ENCODE measurements at regions not wholly inside any gene's neighbourhood (a gene's known extent, or its start where the extent isn't known, plus 50 kb on each side); places are given as distances from the start of the nearest gene placed in this dataset.
A peak's percentile ranks its signal among the peaks of the same experiment; 100 is the strongest.

DNA sequence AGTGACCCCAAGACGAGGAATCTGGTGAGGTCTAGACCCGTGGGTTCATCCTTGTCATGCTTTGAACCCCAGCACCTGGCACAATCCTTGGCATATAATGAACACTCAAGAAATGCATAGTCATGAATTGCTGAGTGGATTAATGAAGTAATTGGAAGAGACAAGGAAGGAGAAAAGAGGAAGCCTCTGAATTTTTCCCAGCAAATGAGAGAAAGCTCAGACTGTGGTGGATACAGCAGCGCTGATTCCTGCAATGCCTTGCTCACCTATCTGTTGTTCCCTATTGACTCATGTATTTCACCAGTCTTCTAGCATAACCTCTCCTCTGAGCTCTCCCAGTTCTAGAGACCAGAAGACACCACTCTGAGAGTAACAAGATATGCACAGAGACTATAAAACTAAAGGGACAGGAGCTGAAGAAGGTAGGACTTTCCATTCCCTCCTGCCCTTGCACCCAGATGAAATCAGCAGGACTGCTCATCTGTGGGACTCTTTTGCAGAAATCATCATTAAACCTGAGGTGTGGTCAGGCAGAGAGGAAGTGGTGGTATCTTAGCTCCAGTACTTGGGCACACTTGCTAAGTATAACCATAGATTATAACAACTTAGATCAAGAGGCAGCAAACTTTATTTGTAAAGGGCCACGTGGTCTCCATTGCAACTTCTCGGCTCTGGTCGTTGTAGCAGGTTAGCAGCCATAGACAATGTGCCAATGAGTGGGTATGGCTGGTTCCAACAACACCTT, 102.8 kb downstream of the MAF start:
- no peak for DNase-seq

DNA sequence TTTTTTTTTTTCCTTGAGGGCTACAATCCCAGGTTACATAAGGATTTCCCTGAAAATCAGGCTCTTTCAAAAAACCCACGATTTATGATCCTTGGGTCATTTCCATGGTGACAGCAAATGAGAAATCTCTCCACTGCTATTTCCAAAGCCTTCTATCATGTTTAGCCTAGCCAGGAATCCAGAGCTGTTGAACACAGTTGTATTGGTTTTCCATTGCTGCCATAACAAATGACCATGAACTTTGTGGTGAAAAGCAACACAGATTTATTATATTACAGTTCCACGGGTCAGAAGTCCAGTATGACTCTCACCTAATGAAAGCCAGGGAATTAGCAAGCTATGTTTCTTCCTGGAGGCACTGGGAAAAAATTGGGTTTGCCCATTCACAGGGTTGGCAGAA, 106.6 kb downstream of the MAF start:
- no peak for DNase-seq

DNA sequence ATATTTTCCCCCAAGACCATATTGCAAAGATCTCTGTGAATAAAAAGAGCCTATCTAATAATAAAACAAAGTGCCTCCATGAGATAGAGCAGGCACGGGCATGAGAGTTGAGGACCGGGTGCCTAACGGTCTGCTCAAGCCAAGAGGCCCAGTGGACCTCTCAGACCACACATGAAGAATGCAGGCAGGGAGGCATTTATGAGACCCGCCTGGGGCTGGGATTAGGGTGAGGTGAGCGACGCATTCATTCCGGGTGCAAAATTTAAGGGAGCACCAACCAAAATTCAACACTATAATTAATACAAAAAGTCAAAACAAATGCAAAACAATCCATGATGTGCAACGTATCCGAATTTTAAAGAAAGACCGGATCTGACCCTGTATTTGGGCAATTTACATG, 108.5 kb downstream of the MAF start:
- no peak for DNase-seq

DNA sequence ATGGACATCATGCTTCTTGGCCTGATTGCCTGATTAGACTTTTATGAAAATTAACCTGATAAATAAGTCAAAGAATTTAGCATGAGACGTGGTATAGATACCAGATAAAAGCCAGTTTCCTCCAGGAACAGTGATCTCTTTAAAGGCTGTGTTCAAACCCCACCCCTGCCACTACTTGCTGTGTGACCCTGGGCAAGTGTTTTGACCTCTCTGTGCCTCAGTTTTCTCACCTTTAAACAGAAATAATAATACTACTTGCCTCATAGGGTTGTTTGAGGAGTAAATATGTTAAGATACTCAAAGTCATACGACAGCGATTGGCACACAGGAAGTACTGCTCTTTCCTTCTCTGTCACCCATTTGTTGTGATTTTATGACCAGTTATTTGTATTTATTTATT, 115.5 kb downstream of the MAF start:
- no peak for DNase-seq

DNA sequence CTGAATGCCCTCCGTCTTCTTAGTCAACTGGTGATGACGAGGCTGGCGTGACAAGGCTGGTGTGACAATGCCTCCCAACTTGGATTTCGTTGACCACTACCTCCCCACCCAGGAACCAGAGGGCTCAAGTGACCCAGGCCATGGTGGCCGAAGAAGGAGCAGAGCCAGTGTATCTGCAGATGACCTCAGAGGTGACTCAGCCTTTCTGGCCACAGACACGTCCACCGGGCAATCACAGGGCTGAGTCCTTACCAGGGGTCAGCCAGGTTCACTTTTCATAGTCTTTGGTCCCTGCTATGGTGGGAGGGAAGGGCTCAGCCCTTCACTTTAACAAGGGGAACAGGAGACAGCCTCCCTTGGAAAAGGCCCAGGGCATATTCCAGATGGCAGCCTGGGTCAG, 116.3 kb downstream of the MAF start:
- DNase-seq: no peak

DNA sequence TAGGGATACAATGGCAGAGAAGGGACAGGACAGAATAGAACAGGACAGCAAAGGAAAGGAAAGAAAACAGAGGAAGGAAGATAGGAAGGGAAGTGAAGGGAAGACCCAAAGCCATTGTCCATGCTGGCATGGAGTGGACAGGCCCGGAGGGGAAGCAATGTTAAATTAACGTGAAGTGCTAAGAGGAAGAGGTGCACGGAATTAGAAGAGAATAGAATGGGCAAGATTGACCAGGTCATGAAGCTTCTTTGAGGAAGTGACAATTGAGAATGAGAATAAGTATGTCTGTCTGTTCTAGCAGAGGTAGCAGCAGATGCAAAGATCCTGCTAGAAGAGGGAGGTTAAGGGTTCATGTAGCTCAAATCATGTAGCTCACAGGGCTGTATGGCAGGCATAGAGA, 117.2 kb downstream of the MAF start:
- DNase-seq: no peak

DNA sequence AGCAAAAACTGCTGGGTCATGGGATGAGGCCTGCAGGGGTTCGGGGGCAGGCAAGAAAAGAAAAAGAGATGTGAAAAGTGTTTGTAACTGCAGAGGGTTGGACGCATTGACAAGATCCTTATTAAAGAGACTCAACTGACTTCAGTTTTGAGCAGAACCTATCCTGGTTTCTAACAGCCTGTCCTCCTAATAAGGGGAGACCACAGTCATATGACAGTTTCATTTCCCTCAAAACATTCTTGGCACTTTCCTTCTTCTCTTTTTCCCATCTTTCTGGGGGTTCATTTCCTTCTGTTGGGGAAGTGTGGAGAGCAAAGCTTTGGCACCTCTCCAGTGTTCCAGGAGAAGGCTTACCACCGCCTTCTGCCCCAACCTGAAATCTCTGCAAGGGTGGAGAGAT, 118.5 kb downstream of the MAF start:
- peak in 2 of 3 donors; percentile 10 to 49 for DNase-seq

DNA sequence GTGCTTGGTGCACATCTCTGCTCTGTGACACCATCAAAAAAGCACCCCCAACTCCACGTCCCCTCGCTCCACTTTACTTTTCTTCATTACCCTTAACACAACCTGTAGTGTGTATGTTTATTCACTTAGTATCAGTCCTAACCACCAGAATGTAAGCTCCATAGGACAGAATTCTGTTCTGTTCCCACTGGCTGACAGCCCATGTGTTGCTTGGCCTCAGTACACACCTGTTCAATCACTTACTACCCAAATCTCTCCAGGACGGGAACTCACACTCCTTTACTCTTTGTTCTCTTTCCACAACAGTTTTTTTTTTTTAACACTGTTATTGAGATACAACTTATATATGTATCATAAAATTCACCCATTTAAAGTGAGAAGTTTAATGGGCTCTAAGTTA, 119.6 kb downstream of the MAF start:
- peak in 1 of 3 donors; percentile 32 for DNase-seq

DNA sequence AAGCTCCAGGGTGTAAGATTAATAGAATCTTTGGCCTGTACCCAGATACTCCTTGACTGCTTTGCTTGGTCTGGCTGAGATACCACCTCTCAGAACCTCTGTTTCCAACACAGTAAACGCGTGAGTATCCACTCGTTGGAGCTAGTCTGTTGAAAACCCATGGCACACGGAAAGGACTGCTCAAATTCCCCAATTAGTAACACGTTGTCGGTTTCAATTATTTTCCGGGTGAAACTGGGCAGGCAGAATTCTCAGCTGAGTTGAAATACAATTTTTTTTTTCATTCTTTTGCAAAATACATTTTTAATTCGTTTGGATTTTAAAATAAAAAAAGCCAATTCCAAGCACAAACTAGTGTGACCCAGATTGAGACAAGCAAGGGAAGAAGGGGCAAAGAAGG, 120.5 kb downstream of the MAF start:
- no peak for DNase-seq

DNA sequence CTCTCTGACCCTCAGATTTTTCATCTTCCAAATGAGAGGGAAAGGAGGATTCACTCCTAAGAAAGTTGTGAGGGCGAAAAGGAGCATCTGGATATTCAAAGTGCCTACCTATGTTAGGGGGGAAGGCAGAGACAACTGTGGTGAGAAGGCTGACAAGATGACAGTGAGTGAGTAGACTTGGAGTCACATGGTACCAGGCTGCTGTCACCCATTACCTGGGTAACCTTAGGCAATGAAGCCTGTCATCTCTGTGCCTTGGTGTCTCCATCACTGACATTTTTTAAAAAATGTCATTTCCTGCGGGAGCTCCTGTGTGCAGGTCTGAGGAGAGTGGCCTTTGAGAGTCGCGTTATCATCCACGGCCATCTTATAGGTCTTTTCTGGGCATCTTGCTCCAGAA, 124.0 kb downstream of the MAF start:
- DNase-seq: no peak

DNA sequence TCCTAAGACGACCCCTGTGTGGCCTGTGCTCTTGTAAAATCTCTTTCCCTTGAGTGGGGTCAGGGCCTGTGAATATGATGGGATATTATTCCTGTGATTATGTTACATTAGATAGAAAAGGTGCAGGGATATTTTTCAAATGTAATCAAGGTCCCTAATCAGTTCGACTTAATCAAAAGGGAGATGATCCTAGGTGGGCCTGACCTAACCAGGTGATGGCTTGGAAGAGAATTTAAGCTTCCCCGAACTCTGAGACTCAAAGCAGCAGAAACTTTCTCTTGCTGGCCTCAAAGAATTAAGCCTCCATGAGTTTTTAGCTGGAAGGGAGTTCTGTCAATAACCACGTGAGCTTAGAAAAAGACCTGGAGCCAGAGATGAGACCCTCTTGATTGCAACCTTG, 124.7 kb downstream of the MAF start:
- DNase-seq: no peak

DNA sequence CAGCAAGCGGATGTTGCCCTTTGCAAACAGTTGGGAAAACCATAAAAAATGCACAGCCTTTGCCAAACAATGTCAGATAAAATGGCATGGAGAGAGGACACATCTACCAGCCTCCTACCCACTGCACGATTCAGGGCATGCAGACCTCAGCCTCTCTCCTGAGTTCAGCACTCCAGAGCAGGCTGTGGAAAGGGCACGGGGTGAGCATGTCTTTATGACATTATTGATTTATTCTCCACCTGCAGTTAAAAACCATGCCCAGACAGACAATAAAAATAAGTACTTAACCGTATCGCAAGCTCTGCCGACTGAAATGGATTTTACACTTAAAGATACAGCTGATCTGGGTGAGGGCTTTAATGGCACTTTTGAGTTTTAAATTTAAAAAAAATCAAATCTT, 127.1 kb downstream of the MAF start:
- no peak for DNase-seq

DNA sequence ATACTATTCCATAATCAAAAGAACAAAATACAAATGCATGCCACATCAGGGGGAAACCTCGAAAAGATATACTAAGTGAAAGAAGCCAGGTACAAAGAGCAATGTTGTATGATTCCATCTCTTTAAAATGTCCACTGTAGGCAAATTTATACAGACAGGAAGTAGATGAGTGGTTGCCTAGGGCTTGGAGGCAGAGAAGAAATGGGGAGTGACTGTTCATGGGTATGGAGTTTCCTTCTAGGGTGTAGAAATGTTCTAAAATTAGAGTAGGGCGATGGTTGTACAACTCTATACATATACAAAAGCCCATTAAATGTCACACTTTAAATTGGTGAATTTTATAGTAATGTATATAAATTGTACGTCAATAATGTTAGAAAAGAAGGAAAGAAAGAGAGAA, 128.1 kb downstream of the MAF start:
- no peak for DNase-seq

DNA sequence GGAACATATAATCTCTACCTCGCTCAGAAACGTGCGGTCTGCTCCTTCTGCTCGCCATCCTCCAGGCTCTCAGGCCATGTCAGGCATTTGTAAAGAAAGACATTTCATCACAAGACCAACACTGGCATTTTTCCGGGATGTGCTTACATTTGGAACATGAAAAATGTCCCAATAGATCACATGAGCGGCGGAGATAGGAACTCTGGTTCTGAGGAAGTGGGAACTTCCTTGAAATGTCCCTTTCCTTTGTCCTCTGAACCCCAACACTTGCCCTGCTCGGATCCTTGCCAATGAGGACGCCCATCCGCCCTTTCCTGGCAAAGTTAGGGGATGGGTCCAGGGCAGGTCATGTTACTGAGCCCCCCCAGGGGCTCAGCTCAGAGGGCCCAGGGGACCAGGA, 130.5 kb downstream of the MAF start:
- peak in 1 of 3 donors; percentile 35 for DNase-seq

DNA sequence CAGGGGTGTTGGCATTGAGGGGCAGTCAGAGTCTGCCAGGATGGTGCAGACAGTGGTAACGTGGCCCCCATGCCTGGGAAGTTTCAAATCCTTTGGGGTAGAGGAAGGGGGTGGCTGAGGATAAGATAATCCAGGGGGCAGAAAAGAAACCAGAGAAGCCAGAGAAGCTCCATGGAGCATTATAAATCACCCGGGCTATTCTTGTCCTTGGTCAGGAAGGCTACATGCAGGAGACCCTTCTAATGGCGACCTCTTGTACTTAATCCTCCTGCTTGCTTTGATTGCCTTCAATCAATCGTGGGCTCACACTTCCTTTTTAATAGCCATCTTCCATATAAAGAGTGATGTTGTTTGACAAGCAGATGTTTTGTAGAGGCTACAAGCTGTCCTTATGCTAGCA, 131.9 kb downstream of the MAF start:
- DNase-seq: no peak

DNA sequence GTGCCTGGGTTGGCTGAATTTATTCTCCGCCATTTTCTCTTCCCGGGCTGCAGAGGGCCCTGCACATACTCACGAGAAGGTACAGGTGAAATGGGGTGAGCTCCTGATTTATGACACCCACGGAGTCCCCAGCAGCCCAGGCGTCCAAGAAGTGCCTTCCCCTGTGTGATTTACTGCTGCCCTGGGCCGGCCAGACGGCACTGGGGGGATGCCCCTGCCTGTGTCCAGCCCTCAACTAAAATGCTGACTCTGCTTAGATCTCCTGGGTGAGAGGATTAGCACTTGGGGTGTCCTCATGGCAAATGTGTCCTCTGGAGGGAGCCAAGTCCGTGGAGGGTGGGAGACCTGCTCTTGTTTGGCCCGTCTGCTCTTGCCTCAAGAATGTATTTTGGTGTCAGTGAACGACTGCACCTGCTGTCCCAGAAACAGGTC, 132.4 kb downstream of the MAF start:
- peak in 2 of 3 donors; percentile 18 to 43 for DNase-seq

DNA sequence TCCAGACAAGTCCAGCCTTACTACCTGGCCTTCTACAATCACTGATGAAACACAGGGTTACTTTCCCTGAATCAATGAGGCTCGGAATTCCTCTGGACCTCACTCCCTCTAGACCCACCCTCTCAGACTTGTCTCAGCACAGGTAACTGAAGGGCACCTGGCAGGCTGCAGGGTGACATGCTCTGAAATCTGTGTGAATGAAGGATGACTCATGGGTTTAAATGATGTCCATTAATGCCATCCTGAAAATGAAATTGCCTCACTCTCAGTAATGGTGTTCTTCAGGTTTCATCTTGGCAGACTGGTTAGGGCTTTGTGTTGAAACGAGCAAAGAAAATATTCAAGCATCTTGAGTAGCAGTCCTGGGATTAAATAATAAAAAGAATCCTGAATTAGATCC, 134.4 kb downstream of the MAF start:
- DNase-seq: no peak

DNA sequence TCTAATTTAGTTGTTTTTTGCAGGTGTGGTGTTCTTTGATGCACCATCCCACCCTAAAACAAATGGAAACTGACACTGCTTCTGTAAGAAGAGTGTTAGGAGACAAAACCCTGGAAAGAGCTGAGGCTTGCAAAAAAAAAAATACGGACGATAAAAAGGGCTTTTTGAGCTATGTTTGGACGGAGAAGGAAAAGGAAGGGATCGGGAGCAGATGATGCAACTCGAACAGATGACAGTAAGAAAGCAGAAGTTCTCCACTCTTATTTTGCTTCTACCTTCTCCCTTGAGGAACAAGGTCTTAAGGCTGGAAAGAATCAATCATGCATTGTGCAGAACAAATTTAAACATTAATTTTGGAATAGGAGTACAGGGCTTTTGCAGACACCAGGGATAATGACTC, 136.7 kb downstream of the MAF start:
- peak in 1 of 3 donors; percentile 31 for DNase-seq

DNA sequence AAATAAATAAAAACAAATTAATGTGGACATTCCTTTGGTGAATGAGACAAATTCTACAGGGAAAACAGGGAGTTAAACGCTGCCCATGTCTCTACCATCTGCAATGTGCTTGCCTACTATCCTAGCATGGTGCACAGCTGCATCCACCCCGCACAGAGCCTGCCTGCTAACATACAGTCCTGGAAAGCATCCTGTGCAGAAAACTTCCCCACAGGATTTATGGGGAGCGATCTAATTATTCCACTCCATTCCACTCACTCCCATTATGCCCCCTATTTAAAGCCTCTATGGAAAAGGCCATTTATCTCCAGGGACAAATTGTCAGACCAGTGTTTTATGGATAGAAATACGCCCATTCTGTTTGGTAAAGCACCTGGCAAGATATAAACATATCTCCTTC, 144.5 kb downstream of the MAF start:
- no peak for DNase-seq

DNA sequence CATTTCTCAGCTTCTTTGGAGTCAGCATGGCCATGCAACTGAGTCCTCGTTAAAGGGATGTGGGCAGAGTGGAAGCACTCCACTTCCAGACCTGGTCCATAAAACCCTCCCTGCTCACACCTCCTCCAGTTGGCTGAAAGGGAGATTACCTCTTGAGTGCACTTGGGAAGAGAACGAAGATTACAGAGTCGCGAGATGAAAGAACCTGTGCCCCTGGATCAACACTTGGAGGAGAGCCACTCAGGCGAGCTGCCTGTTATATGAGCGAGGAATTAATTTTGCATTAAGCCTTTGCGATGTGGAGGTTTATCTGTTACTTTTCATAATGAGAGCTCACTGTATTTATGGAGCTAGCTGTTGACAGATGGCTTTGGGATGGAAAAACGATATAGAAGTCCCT, 147.9 kb downstream of the MAF start:
- DNase-seq: no peak

DNA sequence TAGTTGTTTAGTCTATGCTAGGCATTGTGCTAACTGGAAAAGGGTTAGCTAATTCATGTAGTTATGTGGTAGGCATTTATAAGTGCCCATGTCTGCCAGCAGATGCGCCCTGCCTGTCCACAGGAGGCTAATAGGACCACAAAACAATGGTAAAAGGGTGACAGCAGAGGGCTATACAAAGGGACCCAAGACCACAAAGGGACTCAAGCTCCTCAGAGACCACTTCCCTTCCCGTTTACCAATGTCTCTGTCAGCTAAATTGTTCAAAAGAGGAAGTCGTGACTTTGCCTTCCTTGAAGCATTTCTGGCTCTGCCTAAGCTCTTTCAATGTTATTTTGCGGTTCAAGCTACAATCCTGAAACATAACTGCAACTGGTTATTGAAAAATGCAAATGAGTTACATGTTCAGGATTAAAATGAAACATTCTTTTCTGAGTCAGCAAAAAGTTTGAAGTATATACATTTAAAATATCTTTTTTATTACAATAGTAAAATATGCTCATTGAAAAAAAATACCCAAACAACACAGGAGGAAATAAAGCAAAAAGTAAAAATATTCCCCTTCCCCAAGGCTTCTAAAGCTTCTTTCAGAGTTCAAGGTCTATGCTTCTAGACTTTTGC, 149.2 kb downstream of the MAF start:
- DNase-seq: peak in 1 of 3 donors; percentile 36

DNA sequence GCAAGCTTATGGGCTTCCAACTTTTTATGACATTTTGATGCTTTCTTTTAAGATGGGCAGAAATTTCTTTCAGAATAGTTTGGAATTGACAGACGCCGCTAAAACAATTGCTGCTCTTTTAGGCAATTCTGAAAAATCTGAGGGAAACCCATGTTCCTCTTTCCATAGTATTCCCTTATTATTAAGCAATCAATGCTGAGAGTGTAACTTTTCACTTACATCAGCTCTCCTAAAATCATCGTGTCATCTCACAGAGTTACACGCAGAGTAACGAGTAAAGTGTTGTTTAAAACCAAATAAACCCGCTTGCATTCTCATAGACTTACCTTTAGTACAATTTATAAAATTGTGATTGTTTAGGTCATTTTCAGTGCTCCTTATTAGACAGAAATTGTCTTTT, 150.6 kb downstream of the MAF start:
- no peak for DNase-seq

DNA sequence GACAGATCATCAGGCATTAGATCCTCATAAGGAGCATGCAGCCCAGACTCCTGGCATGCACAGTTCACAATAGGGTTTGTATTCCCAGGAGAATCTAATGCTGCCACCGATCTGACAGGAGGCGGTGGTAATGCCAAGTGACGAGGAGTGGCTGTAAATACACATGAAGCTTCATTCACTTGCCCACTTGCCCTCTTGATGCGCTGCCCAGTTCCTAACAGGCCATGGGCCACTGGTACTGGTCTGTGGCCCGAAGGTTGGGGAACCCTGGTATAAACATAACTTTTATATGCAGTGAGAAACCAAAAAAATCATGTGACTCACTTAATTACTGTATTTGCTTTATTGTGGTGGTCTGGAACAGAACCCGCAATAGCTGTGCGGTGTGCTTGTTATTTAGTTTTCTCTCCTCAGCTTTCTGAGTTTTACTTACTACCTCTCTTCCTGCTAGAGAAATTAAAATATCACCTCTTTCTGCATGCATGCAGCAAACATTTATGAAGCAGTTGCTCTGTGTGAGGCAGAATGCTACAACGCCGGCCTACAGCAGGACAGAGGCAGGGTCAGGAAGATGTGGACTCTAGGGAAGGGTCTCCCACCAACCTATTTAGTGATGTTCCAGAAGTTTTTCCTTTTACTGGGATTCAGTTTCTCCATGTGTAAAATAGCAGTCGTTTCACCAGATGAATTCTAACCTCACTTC, 151.3 kb downstream of the MAF start:
- DNase-seq: no peak

Data from muscle of back (tissue), 3 donors.